HPDE6-E6E7 (cell line): ENCODE measurements at regions not wholly inside any gene's neighbourhood (a gene's known extent, or its start where the extent isn't known, plus 50 kb on each side); places are given as distances from the start of the nearest gene placed in this dataset.
A peak's percentile ranks its signal among the peaks of the same experiment; 100 is the strongest.

Source experiments
- DNase-seq: peaks from one replicate; pipeline ENCODE4 v3.0.0; 2011; ENCODE audit warnings: missing footprints; ENCODE audit errors: extremely low spot score

DNA sequence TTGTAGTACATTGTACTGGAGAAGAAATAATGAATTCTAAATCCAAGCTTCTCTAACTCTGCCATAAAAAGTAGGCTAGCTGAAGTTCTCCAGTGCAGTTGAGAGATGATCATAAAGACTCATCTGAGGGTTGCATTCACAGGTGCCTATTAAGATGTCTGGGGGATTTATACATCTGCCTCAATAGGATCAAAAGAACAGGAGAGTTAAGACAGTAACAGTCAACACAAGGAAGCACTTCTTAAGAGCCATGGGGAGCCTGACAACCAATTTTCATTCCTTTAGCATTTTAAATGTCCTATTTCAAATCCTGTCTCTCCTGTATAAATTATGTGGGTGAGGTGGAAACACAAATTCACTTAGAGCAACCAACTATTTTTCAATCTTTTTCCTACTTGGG is 432.4 kb upstream of the NWD2 start:
- no peak for DNase-seq

DNA sequence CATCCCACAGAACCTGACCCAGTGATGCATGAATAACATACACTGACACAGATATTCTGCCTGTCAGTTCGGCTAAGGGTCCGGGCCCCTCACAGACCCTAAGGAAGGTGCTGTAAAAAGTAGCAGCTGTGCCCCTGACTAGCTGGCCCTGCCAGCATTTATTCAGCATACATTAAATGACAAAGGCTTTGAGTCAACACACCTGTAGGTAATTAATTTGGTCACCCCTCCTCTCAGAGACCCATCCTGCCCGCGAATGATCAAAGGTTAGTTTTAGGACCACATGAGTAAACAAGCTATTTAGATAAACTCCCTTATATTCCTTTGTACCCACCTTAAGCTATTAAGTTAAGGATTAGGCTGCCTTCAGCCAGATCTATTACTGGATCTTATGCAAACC is 429.0 kb upstream of the NWD2 start:
- no peak for DNase-seq

DNA sequence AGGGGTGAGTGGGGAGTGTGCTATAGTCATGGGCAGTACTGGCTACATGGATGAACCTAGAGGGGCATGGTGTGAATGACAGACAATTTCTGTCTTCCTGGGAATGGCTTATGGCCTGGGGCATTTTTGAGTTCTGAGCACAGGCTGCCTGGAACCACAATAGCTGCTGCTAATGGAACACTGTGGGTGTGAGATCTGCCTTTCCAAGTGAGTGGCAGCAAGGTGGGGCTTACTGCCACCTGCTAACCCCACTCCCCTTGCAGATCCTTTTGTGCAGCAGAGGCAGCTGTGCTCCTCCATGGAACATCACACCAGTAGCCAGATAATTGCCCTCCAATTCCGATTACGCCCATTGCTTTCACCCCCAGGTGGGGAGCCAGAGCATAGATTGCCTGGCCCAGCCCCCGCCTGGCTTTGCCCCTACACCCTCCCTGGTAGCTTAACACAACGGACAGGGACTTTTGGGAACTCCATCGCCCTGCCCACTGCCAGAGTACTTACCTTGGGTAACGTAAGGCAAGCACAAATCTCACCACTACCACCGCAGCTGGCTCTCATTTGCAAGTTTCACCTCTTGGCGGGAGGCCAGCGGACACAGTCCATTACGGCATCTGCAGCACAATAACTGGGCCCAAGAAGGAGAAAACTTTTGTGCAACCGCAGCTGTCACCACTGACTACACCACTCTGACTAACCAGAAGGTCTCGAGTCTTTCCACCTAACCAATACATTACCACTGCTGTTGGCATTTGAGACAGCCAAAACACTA is 421.2 kb upstream of the NWD2 start:
- DNase-seq: no peak

DNA sequence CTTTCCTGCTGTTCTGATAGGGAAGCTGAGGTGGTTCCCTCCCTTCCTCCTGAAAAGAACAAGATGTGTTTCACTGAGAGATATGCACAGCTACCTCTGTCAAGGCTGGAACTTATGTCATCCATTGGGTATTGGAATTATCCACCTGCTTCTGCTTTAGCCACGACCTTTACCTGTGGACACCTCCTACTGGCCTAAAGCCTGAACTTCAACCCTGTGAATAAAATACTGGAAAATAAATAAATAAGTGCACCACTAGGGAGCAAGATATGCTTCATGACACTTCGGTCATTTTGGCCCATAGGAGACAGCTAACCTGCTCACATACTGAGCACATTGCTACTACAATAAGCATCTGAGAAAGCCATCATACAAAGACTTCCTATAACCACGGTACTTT is 419.9 kb upstream of the NWD2 start:
- DNase-seq: no peak

DNA sequence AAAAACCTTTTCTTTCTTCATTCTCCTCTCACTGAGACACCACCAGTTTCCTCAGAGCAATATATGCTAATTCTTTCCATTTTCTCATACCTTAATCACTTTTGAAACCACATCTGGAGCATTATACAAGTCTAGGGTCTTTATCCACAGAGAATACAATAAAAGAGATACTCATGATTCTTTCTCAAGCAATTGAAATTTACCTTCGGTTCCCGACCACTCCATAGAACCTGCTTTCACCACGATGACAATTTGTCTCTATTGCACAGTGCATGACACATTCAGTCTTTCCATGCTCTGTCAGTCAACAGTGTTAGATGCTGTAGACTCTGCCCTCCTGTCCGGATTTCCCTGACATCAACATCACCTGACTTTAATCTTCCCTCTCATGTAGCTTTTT is 409.3 kb upstream of the NWD2 start:
- DNase-seq: no peak

DNA sequence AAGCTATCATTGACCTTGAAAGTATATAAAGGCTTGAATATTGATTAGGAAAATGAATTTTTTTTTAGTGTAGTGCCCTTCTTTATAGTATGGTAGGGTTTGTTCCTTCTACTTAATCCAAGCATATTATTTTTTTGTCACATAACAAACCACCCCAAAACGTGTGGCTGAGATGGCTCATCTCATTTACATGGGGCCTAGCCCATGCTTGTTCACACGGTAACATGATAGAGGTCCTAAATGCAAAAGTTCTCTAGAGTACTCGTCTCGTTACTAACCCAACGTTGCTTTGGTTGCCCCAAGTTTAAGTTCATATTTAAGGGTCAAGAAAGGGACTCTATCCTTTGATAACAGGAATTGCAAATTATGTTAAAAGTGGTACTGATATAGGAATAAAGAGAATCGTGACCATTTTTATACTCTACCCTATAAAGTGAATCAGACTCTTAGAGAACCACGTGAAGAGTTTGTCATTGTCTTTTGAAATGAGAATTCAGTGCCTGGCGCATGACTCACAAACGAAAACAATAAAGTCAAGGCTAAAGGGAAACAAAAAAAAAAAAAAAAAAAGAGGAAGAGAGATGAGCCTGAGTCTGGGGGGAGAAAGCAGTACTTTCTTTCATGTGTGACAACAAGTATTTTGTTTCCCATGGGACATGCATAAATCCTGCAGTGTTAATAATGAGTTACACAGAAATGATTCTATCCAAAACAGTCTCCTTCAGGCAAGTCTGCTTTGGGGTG is 402.8 kb upstream of the NWD2 start:
- peak; percentile 27 for DNase-seq

DNA sequence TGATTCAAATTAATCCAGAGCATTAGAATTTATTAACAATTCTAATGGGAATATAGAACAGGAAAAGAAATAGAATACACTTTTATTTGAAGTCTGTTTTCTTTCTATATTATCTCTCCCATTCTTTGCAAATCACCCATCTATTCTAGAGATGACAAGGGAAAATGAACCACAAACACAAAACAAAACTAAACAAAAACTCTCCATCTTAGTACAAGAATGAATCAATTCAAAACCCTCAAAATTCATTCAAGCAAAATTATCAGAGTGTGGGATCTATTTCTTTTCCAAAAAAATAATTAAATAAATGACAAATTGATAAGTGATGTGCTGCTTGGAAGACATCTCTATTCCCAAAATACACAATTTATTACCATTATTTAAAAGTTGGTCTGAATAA is 400.1 kb upstream of the NWD2 start:
- DNase-seq: no peak

DNA sequence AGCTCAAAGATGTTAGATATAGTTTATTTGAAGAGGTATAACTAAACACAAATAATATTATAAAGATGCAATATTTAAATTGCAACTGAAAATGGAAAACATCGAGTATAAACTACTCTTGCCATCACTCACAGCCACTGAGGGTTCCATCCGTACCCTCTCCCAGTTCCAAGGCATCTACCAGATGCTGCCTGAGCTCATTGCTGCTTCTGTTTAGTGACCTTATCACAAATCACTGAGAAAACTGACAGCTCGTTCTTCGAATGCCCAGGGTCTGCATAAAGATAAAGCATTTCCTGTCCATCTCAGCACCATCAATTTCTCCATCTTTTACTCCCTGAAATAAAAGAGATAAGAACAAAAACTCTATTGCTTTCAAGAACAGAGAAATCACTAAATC is 391.7 kb upstream of the NWD2 start:
- DNase-seq: no peak

DNA sequence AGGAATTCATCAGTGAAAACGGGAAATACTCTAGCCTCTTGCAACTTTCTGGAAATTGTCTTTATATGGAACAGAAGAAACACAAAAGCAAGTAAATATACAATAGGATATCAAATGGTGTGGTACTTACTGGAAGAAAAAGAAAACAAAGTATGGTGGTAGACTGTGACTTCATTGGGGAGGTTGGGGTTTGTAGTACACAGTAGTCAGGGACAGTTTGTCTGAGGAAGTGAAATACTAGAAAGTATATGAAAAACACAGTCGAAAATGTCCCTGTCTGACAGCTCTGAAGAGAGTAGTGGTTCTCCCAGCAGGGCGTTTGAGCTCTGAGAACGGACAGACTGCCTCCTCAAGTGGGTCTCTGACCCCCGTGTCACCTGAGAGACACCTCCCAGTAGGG is 390.0 kb upstream of the NWD2 start:
- DNase-seq: no peak

DNA sequence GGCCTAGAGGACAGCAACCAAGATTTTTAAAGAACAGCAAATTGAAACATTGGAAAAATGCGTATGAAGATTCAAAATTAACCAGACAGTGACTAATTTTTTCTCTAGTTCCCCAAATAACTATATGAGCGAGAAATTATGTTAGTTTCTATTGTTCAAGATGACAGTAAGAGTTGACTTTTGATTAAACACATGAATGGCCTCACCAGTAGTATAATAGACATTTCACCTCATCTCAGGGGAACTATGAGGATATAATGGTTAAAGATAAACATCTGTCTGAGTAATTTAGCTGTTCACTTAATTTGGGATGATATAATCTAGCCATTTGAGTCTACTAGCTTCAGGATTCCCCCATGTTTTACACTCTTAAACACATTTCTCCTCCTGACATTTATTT is 380.9 kb upstream of the NWD2 start:
- no peak for DNase-seq

DNA sequence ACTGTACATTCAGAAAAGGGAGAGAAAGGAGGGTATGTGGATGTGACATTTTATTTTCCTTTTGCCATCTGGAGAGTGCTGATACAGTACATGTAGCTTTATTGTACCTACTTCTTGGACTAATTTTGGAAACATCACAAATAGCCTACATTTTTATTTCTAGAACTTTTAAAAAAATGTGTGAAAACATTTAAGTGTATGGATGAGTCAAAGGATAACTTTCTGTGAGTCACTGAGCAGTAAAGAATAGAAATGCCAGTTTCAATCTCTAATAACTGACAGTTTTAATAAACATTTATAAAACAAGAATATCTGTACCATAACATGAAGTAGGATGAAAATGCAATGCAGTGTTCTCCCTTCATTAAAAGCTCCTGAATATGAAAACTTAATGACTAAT is 374.4 kb upstream of the NWD2 start:
- no peak for DNase-seq

DNA sequence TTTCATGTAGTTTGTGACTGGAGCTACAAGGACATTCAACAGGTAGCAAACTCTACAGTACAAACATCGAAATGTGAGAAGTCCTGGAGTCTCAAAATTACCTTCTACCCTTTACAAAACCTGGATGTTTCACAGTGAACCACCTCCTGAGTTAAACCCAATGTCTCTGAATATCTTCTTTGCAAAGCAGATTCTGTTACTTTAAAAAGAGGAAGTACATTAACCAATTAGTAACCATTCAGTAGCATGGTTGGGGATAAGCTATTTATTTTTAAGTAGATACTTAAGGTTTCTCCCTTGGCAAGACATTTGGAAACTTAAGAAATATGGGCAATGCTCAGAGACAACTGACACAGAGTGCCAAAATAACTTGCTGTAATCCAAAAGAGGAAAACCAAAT is 371.9 kb upstream of the NWD2 start:
- no peak for DNase-seq

DNA sequence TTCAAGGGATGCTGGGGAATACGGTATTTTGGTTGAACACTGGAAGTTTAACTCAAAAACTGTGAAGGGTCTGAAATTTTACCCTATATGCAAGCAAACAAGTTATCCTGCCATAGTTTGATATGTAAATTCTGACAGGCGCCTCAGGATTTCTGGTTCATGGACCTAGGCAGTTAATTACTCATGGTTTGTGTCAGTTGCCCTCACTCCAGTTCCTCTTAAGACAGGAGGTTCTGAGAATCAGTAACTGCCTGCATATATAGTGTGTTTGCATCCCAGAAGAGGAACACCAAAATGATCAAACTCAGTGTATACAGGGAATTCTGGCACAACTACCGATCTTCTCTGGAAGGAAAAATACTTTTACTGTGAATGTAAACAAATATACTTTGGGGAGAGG is 360.4 kb upstream of the NWD2 start:
- DNase-seq: no peak

DNA sequence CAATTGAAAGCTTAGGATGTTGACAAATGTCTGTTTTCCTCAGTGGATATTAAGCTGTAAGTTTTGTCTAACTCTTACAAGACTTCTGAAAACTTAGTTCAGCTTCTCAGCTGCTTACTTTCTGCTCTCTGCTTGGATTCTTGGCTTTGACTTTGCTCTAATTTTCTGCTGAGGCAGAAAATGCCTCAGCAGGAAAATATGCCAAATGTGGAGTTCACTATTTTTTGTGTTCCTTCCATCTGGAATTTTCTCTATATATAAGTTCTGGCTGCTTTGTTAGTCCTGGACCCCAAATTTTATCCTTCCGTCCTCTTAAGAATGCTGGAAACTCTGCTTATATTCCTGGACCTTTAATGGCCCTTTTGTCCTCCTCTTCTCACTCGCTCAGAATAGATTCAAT is 352.6 kb upstream of the NWD2 start:
- no peak for DNase-seq

DNA sequence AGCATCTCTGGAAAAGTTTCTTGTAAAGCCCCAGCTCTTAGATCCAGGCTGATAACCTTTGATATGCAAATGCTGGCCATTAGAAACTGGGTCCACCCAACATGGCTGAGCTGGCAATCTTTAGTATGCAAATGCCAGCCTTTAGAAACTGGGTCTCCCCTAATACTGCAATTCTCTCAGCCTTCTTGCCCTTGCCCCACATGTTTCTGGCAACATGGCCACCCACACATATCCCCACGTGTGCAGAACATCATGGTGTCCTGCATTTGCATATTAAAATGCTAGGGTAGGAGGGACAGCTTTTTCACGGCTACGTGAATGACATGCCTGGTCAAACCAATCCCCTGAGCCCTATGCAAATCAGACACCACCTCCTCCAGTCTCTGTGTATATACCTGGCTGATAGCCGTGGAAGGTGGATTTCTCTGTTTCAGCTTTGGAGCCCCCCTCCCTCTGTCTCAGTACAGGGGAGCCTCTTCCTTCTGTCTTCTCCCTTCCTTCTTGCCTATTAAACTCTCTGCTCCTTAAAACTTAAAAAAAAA is 344.0 kb upstream of the NWD2 start:
- DNase-seq: no peak

DNA sequence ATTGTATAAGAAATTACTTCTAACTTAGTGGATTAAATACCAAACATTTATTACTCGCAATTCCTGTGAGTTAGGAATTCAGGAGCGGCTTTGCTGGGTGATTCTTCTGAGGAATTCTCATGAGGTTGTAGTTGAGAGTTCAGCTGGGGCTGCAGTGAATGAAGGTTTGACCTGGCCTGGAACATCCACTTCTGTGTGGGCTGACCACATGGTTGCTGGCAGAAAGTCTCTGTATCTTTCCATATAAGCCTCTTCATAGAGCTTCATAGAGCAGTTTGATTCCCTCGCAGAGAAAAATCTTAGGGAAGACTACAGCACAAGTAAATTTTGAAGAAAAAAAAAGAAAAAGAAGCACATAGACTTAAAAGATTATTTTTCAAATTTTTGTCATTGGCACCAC is 339.7 kb upstream of the NWD2 start:
- no peak for DNase-seq

DNA sequence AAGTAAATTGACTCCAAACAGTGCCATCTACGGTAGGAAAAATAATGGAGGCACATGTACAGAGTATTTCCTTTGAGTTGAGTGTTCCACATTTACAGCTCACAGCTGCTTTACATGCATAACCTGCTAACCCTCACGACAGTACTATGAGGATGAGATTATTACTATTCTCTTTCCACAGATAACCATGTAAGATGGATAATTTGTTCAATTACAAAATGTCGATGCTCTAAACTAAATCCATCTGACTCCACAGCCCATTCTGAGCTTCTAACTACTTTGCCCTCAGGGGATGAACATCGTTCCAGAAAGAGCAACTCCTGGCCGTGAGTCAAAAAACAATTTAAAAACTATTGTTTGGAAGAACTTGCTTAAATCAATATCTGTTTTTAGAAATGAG is 330.4 kb upstream of the NWD2 start:
- DNase-seq: no peak

DNA sequence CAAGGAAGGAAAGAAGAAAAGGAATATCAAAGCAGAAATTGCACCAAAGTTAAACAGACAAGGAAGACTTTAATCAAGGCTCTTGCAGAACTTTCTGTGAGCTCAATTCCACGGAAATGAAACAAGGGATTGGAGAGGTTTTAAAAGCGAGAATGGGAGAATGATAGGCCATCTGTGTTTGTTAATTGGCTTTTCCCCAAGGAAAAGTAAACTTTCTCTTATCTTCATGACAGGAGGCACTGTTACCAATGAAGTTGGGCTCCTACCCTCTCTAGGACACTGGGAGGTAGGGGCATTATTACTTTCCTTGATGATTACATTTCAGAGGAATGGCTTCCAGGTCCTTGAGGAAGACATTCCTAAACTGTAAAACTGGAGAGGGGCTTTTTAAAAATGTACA is 328.8 kb upstream of the NWD2 start:
- no peak for DNase-seq

DNA sequence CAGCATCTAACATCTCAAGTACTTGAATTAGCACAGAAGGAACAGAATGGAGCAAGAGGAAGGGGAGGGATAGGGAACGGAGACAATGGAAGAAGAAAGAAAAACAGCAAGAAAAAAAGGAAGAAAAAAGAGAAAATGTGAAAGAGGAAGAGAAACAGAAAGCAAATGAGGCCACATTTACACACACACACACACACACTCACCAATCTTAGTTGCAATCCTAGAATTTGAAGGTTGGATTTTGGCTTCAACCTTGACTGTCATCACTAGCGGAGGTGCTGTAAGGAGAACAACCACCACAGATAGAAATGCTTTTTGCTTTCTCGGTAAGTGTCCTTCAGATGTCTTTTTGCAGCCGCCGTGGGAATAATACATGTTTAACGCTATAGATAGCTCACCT is 327.1 kb upstream of the NWD2 start:
- DNase-seq: no peak

DNA sequence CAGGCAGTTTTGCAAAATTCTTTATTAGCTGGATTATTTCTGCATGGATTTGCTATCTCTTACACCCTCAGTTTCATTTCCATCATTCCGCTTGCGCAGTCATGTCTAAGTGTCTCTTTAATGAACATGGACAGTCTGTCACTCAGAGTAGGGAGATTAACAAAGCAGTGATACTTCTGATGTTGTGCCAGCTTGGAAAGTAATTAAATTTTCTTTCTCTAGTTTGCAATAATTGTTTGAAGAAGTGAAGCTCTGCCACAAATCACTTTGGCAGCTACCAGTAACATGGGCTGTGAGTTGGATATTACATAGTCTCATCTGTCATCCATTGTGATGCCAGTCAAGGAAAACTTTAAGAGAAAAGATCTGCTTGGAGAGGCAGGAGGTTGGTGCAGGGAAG is 324.8 kb upstream of the NWD2 start:
- no peak for DNase-seq

DNA sequence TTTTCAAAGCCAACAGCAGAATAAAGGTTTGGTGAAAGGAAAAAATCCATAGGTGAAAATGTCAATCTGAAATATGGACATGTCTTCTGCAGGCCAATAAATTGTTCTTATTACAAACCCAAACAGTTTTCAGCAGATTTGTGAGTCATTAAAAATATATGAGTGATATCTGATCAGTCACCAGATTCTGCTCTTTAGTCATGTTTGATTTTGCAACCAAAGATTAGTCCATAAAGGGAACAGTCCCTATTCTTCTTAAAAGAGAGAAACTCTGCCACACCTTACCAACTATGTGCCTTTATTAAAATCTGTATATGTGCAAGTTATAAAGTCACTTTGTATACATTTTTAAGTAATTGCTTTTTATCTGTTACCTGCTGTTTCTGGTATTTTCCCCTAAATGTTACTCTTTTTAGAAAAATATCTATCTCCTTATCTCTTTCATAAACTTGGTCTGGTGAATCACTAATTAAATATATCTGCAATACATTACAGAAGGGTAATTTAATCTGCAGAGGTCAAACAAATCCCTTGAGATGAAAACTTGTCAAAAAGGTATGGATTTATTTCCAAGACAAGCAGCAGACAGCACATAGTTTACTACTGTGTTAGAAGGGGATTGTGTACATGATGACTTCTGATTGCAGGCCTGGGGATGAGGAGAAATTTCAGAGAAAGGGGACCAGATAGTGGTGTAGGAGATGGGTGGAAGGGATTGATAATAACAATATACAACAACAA is 322.9 kb upstream of the NWD2 start:
- peak; percentile 15 for DNase-seq

DNA sequence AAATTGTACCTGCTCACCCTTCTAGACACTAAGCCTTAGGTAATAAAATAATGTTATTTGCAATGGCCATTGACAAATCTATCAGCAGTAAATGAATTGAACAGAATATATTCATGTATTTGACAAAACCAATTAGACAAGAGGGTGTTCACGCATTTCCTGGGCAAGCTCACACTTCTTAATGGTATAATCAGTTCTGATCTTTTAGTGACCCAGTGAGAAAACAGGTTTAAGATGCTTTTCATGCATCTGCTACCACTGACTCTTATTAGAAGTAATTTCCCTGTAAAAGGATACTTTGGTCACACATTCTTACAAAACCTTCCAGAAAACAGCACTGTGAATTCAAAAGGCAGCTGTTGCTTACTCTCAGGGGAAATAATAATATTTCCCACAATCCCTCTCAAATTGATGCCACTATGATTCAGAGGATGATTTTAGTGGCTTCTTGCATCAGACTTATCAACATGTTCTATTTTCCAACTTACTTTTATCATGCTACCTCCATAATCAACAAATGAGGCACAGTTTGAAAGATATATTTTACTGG is 313.9 kb upstream of the NWD2 start:
- no peak for DNase-seq
